Suprapubic skin (tissue), 4 donors: ENCODE measurements at regions not wholly inside any gene's neighbourhood (a gene's known extent, or its start where the extent isn't known, plus 50 kb on each side); places are given as distances from the start of the nearest gene placed in this dataset.

Source experiments
- DNase-seq, 2 donors: peaks; one replicate each; pipeline ENCODE4 v3.0.0-alpha.2; 2019; ENCODE audit warnings: low spot score in 2 of 2
- H3K27ac ChIP-seq: fragments of 200-600 bp; sonication (generic); one replicate; pipeline ENCODE4 v1.5.1; 2019
- H3K27me3 ChIP-seq: fragments of 200-600 bp; sonication (generic); one replicate; pipeline ENCODE4 v1.5.1; 2019
- H3K36me3 ChIP-seq: fragments of 200-600 bp; sonication (generic); one replicate; pipeline ENCODE4 v1.5.1; 2019
- H3K4me1 ChIP-seq: fragments of 200-600 bp; sonication (generic); one replicate; pipeline ENCODE4 v1.5.1; 2019
- H3K4me3 ChIP-seq: fragments of 200-600 bp; sonication (generic); one replicate; pipeline ENCODE4 v1.5.1; 2019; ENCODE audit warnings: mild to moderate bottlenecking
- H3K9me3 ChIP-seq: fragments of 200-600 bp; sonication (generic); one replicate; pipeline ENCODE4 v1.5.1; 2019
- CTCF ChIP-seq, 2 donors: fragments of 200-600 bp in 1 of 2; fragments of 450-650 bp in 1 of 2; sonication (generic) in 1 of 2; IDR thresholded peaks; one replicate each; pipeline ENCODE4 v1.5.1; 2016 to 2019; ENCODE audit warnings: antibody characterized with exemption in 2 of 2, mild to moderate bottlenecking in 1 of 2, moderate library complexity in 1 of 2
- EP300 ChIP-seq: sonication (generic); formaldehyde crosslinking; IDR thresholded peaks from one replicate; pipeline ENCODE4 v1.6.1; 2017; ENCODE audit warnings: antibody characterized with exemption
- POLR2A ChIP-seq, 2 donors: fragments of 450-650 bp; IDR thresholded peaks; one replicate each; pipeline ENCODE4 v1.6.1; 2017; ENCODE audit warnings: antibody characterized with exemption in 2 of 2, mild to moderate bottlenecking in 2 of 2, moderate library complexity in 2 of 2
- POLR2AphosphoS5 ChIP-seq, 3 donors: sonication (generic); formaldehyde crosslinking; IDR thresholded peaks; one replicate each; pipeline ENCODE4 v1.6.1; 2017; ENCODE audit warnings: antibody characterized with exemption in 3 of 3
- WGBS: methylation state at CpG from one replicate; pipeline ENCODE4 v1.1.5; 2018; 5-methylcytosine and 5-hydroxymethylcytosine counted together

- Histone ChIP-seq H3K4me3 (no peak overlapping the region), H3K27me3 (no peaks in the 10 kb centered on the region), H3K27ac (no peak overlapping the region), H3K4me1 (no peaks in the 10 kb centered on the region), H3K36me3 (no peaks in the 10 kb centered on the region), H3K9me3 (no peaks in the 10 kb centered on the region)
- DNase-seq = no peak
- TF ChIP-seq POLR2A (IDR thresholded peaks at IDR 0.05) (no peak), CTCF (IDR thresholded peaks at IDR 0.05) (no peak), EP300 (no peak), POLR2AphosphoS5 (IDR thresholded peaks at IDR 0.05) (no peak)
Measured at GRCh38 chr6:132998418-132998817, 184.0 kb downstream of the RPS12 start.

- H3K4me3 ChIP-seq = no peak overlapping the region
- no peak for TF ChIP-seq CTCF (IDR thresholded peaks at IDR 0.05)
- no peak for TF ChIP-seq POLR2AphosphoS5 (IDR thresholded peaks at IDR 0.05)
- no peak for TF ChIP-seq POLR2A (IDR thresholded peaks at IDR 0.05)
- TF ChIP-seq EP300 = no peak
- no peaks in the 10 kb centered on the region for H3K9me3 ChIP-seq
- H3K27ac ChIP-seq = no peak overlapping the region
- 62% methylated on average over 2 of the region's 2 CpGs for WGBS
- no peaks in the 10 kb centered on the region for H3K27me3 ChIP-seq
- H3K4me1 ChIP-seq = no peaks in the 10 kb centered on the region
- no peaks in the 10 kb centered on the region for H3K36me3 ChIP-seq
- DNase-seq = no peak
Measured at GRCh38 chr6:133001040-133001565, 186.7 kb downstream of the RPS12 start.

GRCh38 chr6:133004304-133004884 lies 190.0 kb downstream of the RPS12 start:
- H3K36me3 ChIP-seq = no peaks in the 10 kb centered on the region
- H3K4me1 ChIP-seq = no peaks in the 10 kb centered on the region
- no peak overlapping the region for H3K4me3 ChIP-seq
- H3K9me3 ChIP-seq = no peaks in the 10 kb centered on the region
- WGBS = 97% methylated on average over 2 of the region's 2 CpGs
- no peak for DNase-seq
- H3K27me3 ChIP-seq = no peaks in the 10 kb centered on the region
- no peak overlapping the region for H3K27ac ChIP-seq
- TF ChIP-seq POLR2AphosphoS5 (IDR thresholded peaks at IDR 0.05) (no peak), EP300 (no peak), CTCF (IDR thresholded peaks at IDR 0.05) (no peak), POLR2A (IDR thresholded peaks at IDR 0.05) (no peak)

GRCh38 chr6:133012774-133013173 lies 198.4 kb downstream of the RPS12 start:
- H3K9me3 ChIP-seq = no peaks in the 10 kb centered on the region
- H3K36me3 ChIP-seq = no peaks in the 10 kb centered on the region
- no peak overlapping the region for H3K27ac ChIP-seq
- no peaks in the 10 kb centered on the region for H3K4me1 ChIP-seq
- no peak overlapping the region for H3K4me3 ChIP-seq
- DNase-seq = no peak
- 54% methylated on average over 1 of the region's 1 CpG for WGBS
- TF ChIP-seq POLR2AphosphoS5 (IDR thresholded peaks at IDR 0.05) = no peak
- H3K27me3 ChIP-seq = no peaks in the 10 kb centered on the region

GRCh38 chr6:133016631-133017030 lies 202.3 kb downstream of the RPS12 start:
- H3K27ac ChIP-seq = no peak overlapping the region
- no peak overlapping the region for H3K4me3 ChIP-seq
- H3K27me3 ChIP-seq = no peaks in the 10 kb centered on the region
- no peaks in the 10 kb centered on the region for H3K36me3 ChIP-seq
- TF ChIP-seq POLR2A (IDR thresholded peaks at IDR 0.05) = no peak
- no peak for TF ChIP-seq POLR2AphosphoS5 (IDR thresholded peaks at IDR 0.05)
- TF ChIP-seq EP300 = no peak
- TF ChIP-seq CTCF (IDR thresholded peaks at IDR 0.05) = no peak
- DNase-seq = no peak
- 93% methylated on average over 5 of the region's 5 CpGs for WGBS
- no peaks in the 10 kb centered on the region for H3K4me1 ChIP-seq
- no peaks in the 10 kb centered on the region for H3K9me3 ChIP-seq

GRCh38 chr6:133017581-133017980 lies 203.2 kb downstream of the RPS12 start:
- Histone ChIP-seq H3K27ac (no peak overlapping the region), H3K36me3 (no peaks in the 10 kb centered on the region), H3K27me3 (no peaks in the 10 kb centered on the region), H3K4me1 (no peaks in the 10 kb centered on the region), H3K4me3 (no peak overlapping the region), H3K9me3 (no peaks in the 10 kb centered on the region)
- TF ChIP-seq POLR2AphosphoS5 (IDR thresholded peaks at IDR 0.05) = no peak
- no peak for TF ChIP-seq EP300
- TF ChIP-seq POLR2A (IDR thresholded peaks at IDR 0.05) = no peak
- no peak for TF ChIP-seq CTCF (IDR thresholded peaks at IDR 0.05)
- 61% methylated on average over 5 of the region's 5 CpGs for WGBS
- no peak for DNase-seq
